ENCODE measurements at regions not wholly inside any gene's neighbourhood (a gene's known extent, or its start where the extent isn't known, plus 50 kb on each side); places are given as distances from the start of the nearest gene placed in this dataset.

GRCh38 chr4:100889401-100889800, 371.6 kb upstream of the EMCN start:
- H3K9me3 ChIP-seq, result peaks cover 0 to 5% (median 0%) of the 10 kb centered on the region in 4 donors
- H3K27ac ChIP-seq, result no peak overlapping the region
- WGBS, 2 donors, result 77 to 84% methylated on average over 2 of the region's 2 CpGs
- H3K4me1 ChIP-seq, result no peaks in the 10 kb centered on the region
- intact Hi-C loops (cut with DNase I), result no loop called here
- no peaks in the 10 kb centered on the region for H3K36me3 ChIP-seq
- no peak overlapping the region for H3K4me3 ChIP-seq
- DNase-seq, result no peak
- TF ChIP-seq CTCF (IDR thresholded peaks at IDR 0.05), result no peak
- no peak for TF ChIP-seq EP300 (IDR thresholded peaks at IDR 0.05)
- TF ChIP-seq POLR2AphosphoS5 (IDR thresholded peaks at IDR 0.05), result no peak
- TF ChIP-seq POLR2A (IDR thresholded peaks at IDR 0.05), result no peak
- no peaks in the 10 kb centered on the region for H3K27me3 ChIP-seq

- H3K4me1 ChIP-seq, result no peaks in the 10 kb centered on the region
- H3K4me3 ChIP-seq, result no peak overlapping the region
- peaks cover 0 to 2% (median under 1%) of the 10 kb centered on the region in 4 donors for H3K9me3 ChIP-seq
- TF ChIP-seq POLR2A (IDR thresholded peaks at IDR 0.05), result no peak
- TF ChIP-seq EP300 (IDR thresholded peaks at IDR 0.05), result no peak
- TF ChIP-seq CTCF (IDR thresholded peaks at IDR 0.05), result no peak
- TF ChIP-seq POLR2AphosphoS5 (IDR thresholded peaks at IDR 0.05), result no peak
- no peaks in the 10 kb centered on the region for H3K27me3 ChIP-seq
- intact Hi-C loops (cut with DNase I), result no loop called here
- no peak overlapping the region for H3K27ac ChIP-seq
- DNase-seq, result no peak
- H3K36me3 ChIP-seq, result no peaks in the 10 kb centered on the region
Observed at GRCh38 chr4:100882661-100883060, 364.8 kb upstream of the EMCN start.

- intact Hi-C loops (cut with DNase I), result no loop called here
- Histone ChIP-seq H3K4me1 (no peaks in the 10 kb centered on the region), H3K27me3 (no peaks in the 10 kb centered on the region), H3K36me3 (no peaks in the 10 kb centered on the region), H3K4me3 (no peak overlapping the region), H3K27ac (no peak overlapping the region), H3K9me3 (peaks cover 0 to 2% (median 0%) of the 10 kb centered on the region in 4 donors)
- no peak for DNase-seq
- 93% methylated on average over 1 of the region's 1 CpG for WGBS, 2 donors
- TF ChIP-seq POLR2A (IDR thresholded peaks at IDR 0.05) (no peak), POLR2AphosphoS5 (IDR thresholded peaks at IDR 0.05) (no peak), CTCF (IDR thresholded peaks at IDR 0.05) (no peak), EP300 (IDR thresholded peaks at IDR 0.05) (no peak)
Observed at GRCh38 chr4:100881283-100881682, 363.5 kb upstream of the EMCN start.

GRCh38 chr4:100880011-100880410, 362.2 kb upstream of the EMCN start:
- H3K27ac ChIP-seq, result no peak overlapping the region
- 96 to 97% methylated on average over 1 of the region's 1 CpG for WGBS, 2 donors
- no peaks in the 10 kb centered on the region for H3K4me1 ChIP-seq
- H3K27me3 ChIP-seq, result no peaks in the 10 kb centered on the region
- DNase-seq, result no peak
- TF ChIP-seq EP300 (IDR thresholded peaks at IDR 0.05) (no peak), POLR2AphosphoS5 (IDR thresholded peaks at IDR 0.05) (no peak), CTCF (IDR thresholded peaks at IDR 0.05) (no peak), POLR2A (IDR thresholded peaks at IDR 0.05) (no peak)
- intact Hi-C loops (cut with DNase I), result no loop called here
- no peaks in the 10 kb centered on the region for H3K36me3 ChIP-seq
- H3K4me3 ChIP-seq, result no peak overlapping the region
- peaks cover 0 to 2% (median 0%) of the 10 kb centered on the region in 4 donors for H3K9me3 ChIP-seq

GRCh38 chr4:100879471-100879870, 361.6 kb upstream of the EMCN start:
- 96 to 97% methylated on average over 1 of the region's 1 CpG for WGBS, 2 donors
- no peak overlapping the region for H3K4me3 ChIP-seq
- no peak for TF ChIP-seq POLR2A (IDR thresholded peaks at IDR 0.05)
- intact Hi-C loops (cut with DNase I), result no loop called here
- no peaks in the 10 kb centered on the region for H3K27me3 ChIP-seq
- no peak overlapping the region for H3K27ac ChIP-seq
- no peaks in the 10 kb centered on the region for H3K36me3 ChIP-seq
- no peak for DNase-seq
- no peaks in the 10 kb centered on the region for H3K4me1 ChIP-seq
- peaks cover 0 to 2% (median 0%) of the 10 kb centered on the region in 4 donors for H3K9me3 ChIP-seq

Measured in sigmoid colon (tissue), 6 donors.